ENCODE measurements at regions not wholly inside any gene's neighbourhood (a gene's known extent, or its start where the extent isn't known, plus 50 kb on each side); places are given as distances from the start of the nearest gene placed in this dataset.

GRCh38 chr4:12296366-12296765, 867.7 kb upstream of the HS3ST1 start:
- DNase-seq = no peak

- DNase-seq = no peak
Observed at GRCh38 chr4:12293906-12294525, 865.3 kb upstream of the HS3ST1 start.

DNA sequence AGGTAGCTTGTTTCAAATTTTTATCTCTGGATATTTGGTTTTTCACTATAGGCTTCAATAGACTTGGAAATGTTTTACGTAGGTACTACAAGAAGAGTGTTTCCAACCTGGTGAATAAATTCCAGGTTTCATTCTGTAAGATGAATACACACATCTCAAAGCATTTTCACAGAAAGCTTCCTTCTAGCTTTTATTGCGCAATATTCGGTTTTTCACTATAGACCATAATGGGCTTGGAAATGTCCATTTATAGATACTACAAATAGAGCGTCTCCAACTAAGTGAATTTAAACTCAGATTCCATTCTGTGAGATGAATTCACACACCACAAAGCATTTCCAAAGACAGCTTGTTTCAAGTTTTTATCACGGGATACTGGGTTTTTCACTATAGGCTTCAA, 857.7 kb upstream of the HS3ST1 start:
- no peak for DNase-seq

DNA sequence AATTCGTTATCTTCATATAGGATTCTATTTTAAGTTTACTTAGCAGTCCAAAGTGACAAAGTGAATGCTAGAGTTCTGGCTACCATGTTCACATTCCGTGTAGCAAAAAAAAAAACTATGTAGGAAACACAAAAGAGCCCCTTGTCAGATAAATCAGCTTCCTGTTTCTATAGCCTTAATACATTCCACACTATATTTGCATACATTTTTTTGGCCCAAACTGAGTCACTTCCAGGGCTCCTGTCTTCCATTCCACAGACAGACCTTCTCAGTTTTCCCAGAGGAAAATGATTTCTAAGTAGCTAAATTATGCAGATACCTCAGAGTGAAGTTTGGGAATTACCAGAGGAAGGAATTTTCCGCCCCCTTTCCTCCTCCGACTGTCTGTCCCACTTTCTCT, 841.9 kb upstream of the HS3ST1 start:
- no peak for DNase-seq

GRCh38 chr4:12265554-12265953, 836.9 kb upstream of the HS3ST1 start:
- DNase-seq = no peak

GRCh38 chr4:12260453-12260852, 831.8 kb upstream of the HS3ST1 start:
- DNase-seq = no peak

DNA sequence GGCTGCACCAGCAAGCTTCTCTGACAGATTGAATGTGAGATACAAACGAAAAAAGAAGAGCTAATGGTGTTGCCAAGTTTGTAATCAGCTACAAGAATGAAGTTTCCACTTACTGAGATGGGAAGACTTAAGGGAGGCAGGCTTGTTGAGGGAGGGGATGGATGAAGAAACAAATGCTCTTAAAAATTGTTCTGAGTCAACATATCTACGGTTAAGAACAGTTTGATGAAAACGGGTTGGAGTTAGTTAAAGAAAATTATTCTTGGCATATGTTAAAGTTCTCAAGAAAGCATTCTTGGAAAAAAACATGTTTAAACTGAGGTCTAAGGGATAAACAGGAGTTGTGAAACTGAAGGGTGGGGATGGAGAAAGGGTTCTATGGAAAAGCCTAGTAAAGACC, 816.3 kb upstream of the HS3ST1 start:
- no peak for DNase-seq

- no peak for DNase-seq
Observed at GRCh38 chr4:12242354-12242753, 813.7 kb upstream of the HS3ST1 start.

GRCh38 chr4:12239897-12240636, 811.4 kb upstream of the HS3ST1 start:
- no peak for DNase-seq

DNA sequence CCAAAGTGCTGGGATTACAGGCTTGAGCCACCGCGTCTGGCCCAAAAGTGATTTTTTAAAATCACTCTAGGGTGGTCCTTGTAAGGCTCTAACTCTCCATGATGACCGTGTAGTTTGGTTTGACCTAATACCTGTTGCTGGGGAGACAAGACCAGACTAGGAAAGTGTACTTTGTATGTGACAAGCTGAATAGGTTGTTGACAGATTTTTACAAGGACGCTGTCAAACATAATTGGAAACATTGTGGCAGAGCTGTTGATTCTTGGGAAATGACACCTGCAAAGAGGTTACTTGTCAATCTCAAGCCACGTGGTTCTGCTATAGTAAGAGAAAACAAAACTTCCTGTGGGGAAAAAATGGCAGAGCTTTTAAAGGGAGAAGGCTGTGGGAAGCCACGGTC, 802.4 kb upstream of the HS3ST1 start:
- DNase-seq = no peak

DNA sequence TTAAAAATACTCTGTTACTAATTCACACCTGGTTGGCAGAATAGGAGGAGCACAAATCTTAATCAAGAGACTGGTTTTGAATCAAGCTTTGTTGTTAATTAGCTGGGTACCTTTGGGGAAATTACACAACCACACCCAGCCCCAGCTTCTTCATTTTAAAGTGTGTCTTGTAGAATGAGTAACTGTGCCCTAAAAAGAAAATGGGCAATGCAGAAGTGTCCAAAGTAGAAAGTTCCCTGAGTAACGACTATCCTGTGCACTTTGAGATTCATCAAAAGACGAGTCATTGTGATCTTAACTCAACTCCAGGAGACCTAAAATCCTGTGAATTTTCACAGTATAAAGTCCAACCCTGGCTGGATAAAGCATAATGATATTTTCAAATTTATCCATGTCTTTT, 792.3 kb upstream of the HS3ST1 start:
- DNase-seq = no peak

- DNase-seq = no peak
Observed at GRCh38 chr4:12211636-12212035, 782.9 kb upstream of the HS3ST1 start.

GRCh38 chr4:12207396-12207795, 778.7 kb upstream of the HS3ST1 start:
- DNase-seq = no peak

DNA sequence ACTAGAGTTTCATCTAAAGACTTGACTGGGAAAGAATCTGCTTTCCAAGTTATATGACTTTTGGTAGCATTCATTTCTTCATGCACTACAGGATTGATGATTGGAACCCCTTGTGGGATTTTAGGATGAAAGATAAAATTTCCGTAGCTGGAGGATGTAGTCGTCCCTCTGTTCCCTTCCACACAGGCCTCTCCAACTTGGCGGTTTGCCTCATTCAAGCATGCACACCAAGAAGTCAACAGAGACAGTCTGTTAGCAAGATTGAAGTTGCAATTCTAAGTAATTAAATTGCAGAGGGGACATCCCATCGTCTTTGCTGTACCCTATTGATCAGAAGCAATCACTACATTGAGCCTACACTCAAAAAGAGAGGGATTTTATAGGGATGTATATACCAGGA, 777.4 kb upstream of the HS3ST1 start:
- DNase-seq = no peak

- DNase-seq = no peak
Observed at GRCh38 chr4:12203945-12204344, 775.3 kb upstream of the HS3ST1 start.

- no peak for DNase-seq
Observed at GRCh38 chr4:12200226-12200625, 771.5 kb upstream of the HS3ST1 start.

DNA sequence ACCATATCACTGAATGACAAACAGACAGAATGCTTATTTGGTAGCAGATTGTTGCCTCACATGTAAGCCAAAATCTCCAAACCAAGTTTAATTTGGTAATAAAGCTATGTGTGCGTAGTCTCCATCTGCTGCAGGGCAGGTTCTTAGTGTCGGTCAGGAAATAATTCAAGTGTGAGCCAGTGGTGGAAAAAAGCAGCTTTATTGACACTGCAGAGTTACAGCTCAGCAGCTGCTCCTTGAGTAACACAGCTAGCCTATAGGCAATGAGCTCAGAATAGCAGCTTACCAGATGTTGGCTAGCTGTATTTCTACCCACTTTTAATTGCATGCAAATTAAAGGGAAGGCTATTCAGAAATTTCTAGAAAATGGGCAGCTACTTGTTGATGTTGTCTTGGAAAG, 757.8 kb upstream of the HS3ST1 start:
- DNase-seq = no peak

- no peak for DNase-seq
Observed at GRCh38 chr4:12178614-12179610, 750.2 kb upstream of the HS3ST1 start.

DNA sequence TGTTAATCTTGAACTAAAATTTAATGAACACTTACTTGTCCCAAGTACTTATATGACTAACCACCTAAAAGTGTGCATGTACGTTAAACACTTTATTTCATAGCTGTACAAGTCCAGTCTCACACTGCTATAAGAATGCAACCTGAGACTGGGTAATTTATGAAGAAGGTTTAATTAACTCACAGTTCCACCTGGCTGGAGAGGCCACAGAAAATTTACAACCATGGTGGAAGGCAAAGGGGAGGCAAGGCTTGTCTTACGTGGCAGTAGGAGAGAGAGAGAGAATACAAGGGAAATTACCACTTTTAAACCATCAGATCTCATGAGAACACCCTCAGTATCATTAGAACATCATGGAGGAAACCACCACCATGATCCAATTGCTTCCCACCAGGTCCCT, 748.7 kb upstream of the HS3ST1 start:
- DNase-seq = no peak

GRCh38 chr4:12173496-12173895, 744.8 kb upstream of the HS3ST1 start:
- no peak for DNase-seq

DNA sequence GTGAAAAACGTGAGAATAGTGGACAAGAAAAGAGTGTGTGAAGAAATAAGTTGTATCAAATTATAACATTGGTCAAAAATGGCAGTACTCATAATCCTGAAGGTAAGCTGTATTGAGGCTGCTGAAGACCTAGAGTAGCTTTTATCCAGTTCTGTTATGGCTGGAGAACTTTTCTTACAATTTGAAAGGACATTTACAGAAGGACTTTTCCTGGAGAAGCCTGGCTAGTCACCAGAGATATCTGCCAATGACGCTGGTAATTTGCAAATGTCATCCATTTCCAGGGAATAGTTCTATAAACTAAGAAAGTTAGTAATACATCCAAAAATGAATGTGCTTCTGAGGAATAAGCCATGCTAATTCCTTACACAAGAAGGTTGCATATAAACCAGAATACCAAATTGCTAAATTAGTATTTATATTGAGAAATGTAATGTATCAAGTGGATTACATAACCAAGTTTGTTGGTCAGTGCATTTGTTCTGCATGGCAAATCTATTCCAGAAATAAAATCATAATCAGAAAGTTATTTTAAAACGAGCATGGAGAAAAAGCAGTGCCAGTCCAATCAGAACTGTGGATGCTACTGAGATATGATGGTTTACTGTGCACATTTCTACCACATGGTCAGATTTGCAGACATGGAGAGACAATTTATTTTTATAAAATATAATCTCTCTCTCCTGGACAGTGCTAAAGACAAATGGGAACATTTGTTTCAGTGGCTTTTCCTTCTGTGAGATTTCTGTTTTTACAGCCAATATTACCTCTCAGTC, 743.7 kb upstream of the HS3ST1 start:
- no peak for DNase-seq

DNA sequence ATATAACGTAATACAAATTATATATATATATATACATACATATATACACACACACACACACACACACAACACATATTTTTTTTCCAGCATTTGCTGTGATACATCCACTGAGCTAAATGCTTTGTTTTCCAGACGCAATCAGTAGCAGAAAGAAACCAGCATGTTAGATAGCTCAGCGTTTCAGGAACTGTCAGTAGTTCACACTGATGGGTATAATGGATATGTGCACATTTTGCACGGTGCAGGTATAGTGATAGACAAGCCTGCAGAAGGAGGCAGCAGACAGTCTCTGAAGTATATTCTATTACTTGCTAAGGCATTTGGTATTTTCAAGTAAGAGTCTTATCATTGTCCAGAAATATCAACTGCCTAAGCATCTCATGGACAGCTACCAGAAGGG, 741.6 kb upstream of the HS3ST1 start:
- no peak for DNase-seq

DNA sequence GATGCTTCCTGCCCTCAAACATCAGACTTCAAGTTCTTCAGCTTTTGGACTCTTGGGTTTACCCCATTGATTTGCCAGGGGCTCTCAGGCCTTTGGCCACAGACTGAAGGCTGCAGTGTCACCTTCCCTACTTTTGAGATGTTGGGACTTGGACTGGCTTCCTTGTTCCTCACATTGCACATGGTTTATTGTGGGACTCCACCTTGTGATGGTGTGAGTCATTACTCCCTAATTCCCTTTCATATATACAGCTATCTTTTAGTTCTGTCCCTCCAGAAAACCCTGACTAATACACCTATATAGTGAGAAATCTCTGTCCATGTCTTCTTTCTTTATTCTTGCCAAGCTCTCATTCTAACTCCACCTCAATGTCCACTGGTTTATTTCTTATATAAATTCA, 736.9 kb upstream of the HS3ST1 start:
- DNase-seq = no peak
